ENCODE measurements at regions not wholly inside any gene's neighbourhood (a gene's known extent, or its start where the extent isn't known, plus 50 kb on each side); places are given as distances from the start of the nearest gene placed in this dataset.
"Not testable (repeated sequence)": the region's sequence is repeated elsewhere in the genome, so short reads cannot be mapped to it uniquely, and the experiment has no call there.

DNA sequence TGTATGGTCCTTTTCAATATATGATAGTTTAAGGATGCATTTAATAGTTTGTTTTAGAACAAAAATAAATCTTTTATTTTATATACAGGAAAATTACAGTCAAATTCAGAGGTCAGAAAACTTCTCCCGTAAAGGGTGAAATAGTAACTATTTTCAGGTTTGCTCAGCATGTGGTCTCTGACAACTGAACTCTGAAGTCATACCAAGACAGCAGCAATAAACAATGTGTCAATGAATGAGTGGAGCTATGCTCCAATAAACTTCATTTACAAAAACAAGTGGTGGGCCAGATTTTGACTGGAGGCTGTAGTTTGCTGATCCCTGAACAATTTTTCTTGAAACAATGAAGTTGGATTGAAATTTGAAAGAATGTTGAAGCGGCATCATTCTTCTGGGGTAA is 123.6 kb downstream of the ZNF248 start:
- Mint-ChIP-seq H3K9me3 (peaks cover 12% of the 10 kb centered on the region), H3K27me3 (ENCODE audit: low read depth) (no peaks in the 10 kb centered on the region), H3K4me3 (no peak overlapping the region), H3K27ac (no peak overlapping the region), H3K36me3 (ENCODE audit: low read depth) (no peaks in the 10 kb centered on the region), H3K4me1 (ENCODE audit: low read depth) (peaks cover 6% of the 10 kb centered on the region)
- no peak for DNase-seq (ENCODE audit: low spot score)

DNA sequence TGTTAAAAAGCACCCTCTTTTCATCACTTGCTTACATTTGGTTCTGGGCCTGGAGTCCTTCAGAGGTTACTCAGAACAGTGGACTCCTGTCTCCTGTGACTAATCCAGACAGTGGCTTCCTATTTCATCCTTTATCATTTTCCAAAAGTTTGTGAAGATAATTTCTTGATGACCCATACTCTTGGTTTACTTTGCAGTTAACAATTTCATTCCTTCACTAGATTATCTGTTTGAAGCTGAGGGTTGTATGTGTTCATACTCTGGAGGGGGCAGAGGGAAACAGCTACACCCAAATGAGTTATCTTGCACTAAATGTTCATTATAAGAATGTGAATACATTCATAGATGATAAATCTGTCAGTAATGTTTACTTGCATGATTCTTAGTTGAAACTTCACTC is 124.7 kb downstream of the ZNF248 start:
- H3K4me1 Mint-ChIP-seq (ENCODE audit: low read depth), result peaks cover 6% of the 10 kb centered on the region
- peaks cover 12% of the 10 kb centered on the region for H3K9me3 Mint-ChIP-seq
- no peak for DNase-seq (ENCODE audit: low spot score)
- no peak overlapping the region for H3K4me3 Mint-ChIP-seq
- no peak overlapping the region for H3K27ac Mint-ChIP-seq
- no peaks in the 10 kb centered on the region for H3K27me3 Mint-ChIP-seq (ENCODE audit: low read depth)
- no peaks in the 10 kb centered on the region for H3K36me3 Mint-ChIP-seq (ENCODE audit: low read depth)

DNA sequence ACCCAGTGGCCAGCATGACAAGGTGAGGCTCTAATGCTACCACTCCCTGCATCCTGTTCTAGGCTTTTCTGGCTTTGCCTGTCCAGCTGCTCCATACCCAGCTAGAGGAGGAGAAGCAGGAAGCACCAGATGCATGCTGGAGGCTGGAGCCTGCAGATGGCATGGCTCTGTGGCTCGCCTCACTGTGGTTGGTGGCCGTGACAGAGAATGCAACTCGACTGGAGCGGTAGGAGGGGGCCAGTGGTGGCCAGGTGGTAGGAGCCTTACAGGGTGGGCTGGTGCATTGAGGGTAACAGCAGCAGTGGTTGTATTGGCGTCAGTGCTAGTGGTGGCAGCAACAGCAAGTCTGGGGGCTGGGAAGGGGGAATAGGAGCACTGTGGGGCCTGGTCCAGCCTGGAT is 128.6 kb downstream of the ZNF248 start:
- peaks cover under 1% of the 10 kb centered on the region for H3K4me1 Mint-ChIP-seq (ENCODE audit: low read depth)
- H3K27me3 Mint-ChIP-seq (ENCODE audit: low read depth), result no peaks in the 10 kb centered on the region
- no peak overlapping the region for H3K27ac Mint-ChIP-seq
- peaks cover 7% of the 10 kb centered on the region for H3K9me3 Mint-ChIP-seq
- no peak overlapping the region for H3K4me3 Mint-ChIP-seq
- no peak for DNase-seq (ENCODE audit: low spot score)
- H3K36me3 Mint-ChIP-seq (ENCODE audit: low read depth), result no peaks in the 10 kb centered on the region

DNA sequence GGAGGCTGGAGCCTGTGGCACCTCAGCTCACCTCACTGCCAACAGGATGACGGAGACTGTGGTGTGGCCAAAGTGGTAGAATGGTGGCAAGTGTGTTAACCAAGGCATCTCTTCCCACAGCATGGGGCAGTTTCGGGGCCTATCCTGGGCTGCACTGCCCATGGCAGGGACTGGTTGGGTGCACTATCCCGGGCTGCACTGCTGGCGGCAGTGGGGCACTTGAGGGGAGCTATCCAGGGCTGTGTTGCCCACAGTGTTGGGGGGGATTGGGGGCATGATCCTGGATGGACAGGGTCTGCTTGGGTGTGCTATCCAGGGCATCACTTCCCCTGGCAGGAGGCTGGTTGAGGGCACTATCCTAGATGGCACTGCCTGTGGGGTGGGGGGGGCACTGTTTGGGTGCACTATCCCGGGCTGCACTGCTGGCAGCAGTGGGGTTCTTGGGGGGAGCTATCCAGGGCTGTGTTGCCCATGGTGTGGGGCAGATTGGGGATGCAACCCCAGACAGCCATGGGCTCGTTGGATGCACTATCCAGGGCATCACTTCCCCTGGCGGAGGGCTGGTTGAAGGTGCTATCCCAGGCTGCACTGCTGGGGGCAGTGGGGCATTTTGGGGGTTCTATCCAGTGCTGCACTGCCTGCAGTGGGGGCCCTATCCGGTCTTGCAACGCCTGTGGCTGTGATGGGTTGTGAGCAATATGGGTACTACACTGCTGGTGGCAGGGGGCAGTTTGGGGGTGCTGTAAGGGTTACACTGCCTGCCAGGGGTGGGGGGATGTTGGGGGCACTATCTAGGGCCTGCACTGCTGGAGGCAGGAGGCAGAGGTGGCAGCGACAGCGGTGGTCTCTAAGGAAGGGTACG is 129.7 kb downstream of the ZNF248 start:
- H3K36me3 Mint-ChIP-seq (ENCODE audit: low read depth), result no peaks in the 10 kb centered on the region
- H3K9me3 Mint-ChIP-seq, result peaks cover 14% of the 10 kb centered on the region
- H3K27me3 Mint-ChIP-seq (ENCODE audit: low read depth), result no peaks in the 10 kb centered on the region
- DNase-seq (ENCODE audit: low spot score), result no peak
- H3K4me1 Mint-ChIP-seq (ENCODE audit: low read depth), result no peaks in the 10 kb centered on the region
- H3K27ac Mint-ChIP-seq, result no peak overlapping the region
- H3K4me3 Mint-ChIP-seq, result no peak overlapping the region

DNA sequence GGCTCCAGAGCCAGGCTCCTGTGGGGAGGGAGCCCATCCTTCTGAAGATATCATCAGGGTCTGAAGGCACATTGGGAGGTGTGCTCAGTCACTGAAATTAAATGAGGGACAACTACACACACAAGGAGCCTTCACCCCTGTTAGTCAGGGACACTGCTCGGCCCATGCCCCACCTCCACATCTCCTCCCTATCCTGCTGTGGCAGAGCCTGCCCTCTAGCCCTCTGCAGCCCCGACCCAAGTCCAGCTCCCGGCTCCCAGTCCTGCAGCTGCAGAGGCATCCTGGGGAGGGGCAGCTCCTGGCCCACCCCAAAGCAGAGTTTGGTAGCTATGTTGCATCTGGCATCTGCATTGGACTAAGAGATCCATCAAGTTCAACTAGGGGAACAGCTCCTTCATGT is 136.3 kb downstream of the ZNF248 start:
- Mint-ChIP-seq H3K27me3 (ENCODE audit: low read depth) (no peaks in the 10 kb centered on the region), H3K9me3 (peaks cover 35% of the 10 kb centered on the region), H3K4me1 (ENCODE audit: low read depth) (no peaks in the 10 kb centered on the region), H3K36me3 (ENCODE audit: low read depth) (no peaks in the 10 kb centered on the region), H3K4me3 (no peak overlapping the region), H3K27ac (no peak overlapping the region)
- DNase-seq (ENCODE audit: low spot score), result no peak

DNA sequence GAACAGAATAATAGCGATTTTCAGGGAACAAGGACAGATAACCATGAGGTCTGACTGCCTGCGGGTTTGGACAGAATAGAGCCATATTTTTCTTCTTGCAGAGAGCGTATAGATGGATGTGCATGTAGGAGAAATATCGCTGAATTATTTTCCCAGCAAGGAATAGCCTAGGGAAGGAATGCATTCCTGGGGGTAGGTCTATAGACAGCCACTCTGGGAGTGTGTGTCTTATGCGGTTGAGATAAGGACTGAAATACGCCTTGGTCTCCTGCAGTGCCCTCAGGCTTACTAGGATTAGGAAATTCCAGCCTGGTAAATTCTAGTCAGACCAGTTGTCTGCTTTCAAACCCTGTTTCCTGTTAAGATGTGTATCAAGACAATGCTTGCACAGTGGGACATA is 139.3 kb downstream of the ZNF248 start:
- H3K27ac Mint-ChIP-seq; H3K27me3 Mint-ChIP-seq (ENCODE audit: low read depth); H3K4me3 Mint-ChIP-seq; H3K4me1 Mint-ChIP-seq (ENCODE audit: low read depth); H3K36me3 Mint-ChIP-seq (ENCODE audit: low read depth); DNase-seq (ENCODE audit: low spot score): not testable (repeated sequence)
- peaks cover 33% of the 10 kb centered on the region for H3K9me3 Mint-ChIP-seq

DNA sequence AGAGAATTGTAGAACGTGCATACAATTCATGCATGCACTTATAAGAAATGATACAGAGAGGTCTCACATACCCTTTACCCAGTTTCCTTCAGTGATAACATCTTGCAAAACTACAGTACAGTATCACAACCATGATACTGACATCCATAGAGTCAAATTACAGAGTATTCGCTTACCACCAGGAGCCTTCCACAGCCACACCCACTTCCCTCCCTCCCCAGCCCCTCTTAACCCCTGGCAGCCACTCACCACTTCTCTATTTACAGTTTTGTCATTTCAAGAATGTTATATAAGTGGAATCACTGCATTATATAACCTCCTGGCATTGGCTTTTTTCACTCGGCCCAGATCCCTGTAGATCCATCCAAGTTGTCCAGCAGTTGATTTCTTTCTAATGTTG is 143.8 kb downstream of the ZNF248 start:
- Mint-ChIP-seq H3K36me3 (ENCODE audit: low read depth) (no peaks in the 10 kb centered on the region), H3K27ac (no peak overlapping the region), H3K4me1 (ENCODE audit: low read depth) (no peaks in the 10 kb centered on the region), H3K4me3 (no peak overlapping the region), H3K27me3 (ENCODE audit: low read depth) (no peaks in the 10 kb centered on the region), H3K9me3 (peaks cover 18% of the 10 kb centered on the region)
- DNase-seq (ENCODE audit: low spot score), result no peak

DNA sequence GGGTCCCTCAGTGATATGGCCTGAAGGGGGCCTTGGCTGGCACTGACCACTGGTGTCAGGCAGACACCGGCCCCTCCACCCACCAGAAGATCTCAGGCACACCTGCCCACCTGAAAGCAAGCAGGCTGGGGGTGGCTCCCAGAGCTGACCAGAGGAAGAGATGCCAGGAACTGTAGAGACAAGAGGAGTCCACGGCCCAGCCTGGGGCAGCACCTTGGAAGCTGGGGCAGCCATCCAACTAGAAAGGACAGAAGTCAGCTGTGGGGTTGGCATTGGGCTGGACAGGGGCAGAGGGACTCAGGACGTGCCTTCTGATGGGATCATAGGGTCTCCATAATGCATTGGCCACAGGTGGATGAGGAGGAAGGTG is 144.3 kb downstream of the ZNF248 start:
- H3K4me1 Mint-ChIP-seq (ENCODE audit: low read depth), result no peaks in the 10 kb centered on the region
- H3K27me3 Mint-ChIP-seq (ENCODE audit: low read depth), result no peaks in the 10 kb centered on the region
- no peak overlapping the region for H3K4me3 Mint-ChIP-seq
- no peak overlapping the region for H3K27ac Mint-ChIP-seq
- DNase-seq (ENCODE audit: low spot score), result no peak
- H3K36me3 Mint-ChIP-seq (ENCODE audit: low read depth), result no peaks in the 10 kb centered on the region
- peaks cover 16% of the 10 kb centered on the region for H3K9me3 Mint-ChIP-seq

DNA sequence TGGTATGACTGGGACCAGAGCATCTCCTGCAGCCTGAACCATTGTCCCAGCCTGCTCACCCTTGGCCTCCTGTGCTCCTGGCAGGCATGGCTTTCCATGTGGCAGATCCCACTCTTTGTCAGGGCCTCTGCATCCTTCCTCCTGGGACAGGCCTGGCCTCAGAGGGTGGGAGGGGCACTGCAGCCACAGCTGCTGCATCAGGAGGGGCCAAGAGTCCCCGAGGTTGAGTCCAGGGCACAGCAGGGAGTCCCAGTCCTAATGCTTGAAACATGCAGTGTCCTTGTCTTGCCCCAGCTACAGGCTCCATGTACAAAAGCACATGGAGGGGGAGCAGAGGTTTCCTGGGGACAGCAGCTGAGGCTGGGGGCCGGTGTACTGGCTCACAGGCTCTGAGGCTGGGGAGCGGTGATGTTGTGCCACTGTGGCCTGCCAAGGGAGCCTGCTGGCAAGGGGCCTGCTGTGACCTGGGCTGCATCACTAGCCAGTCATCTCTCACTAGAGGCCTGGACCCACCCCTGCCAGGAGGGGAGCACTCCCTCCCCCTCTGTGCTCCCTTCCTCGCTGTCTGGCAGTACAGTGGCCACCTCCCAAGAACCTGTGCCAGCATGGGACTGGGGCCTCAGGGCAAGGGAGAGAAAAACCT is 144.8 kb downstream of the ZNF248 start:
- no peak overlapping the region for H3K27ac Mint-ChIP-seq
- H3K4me3 Mint-ChIP-seq, result no peak overlapping the region
- no peaks in the 10 kb centered on the region for H3K4me1 Mint-ChIP-seq (ENCODE audit: low read depth)
- peaks cover 12% of the 10 kb centered on the region for H3K9me3 Mint-ChIP-seq
- no peak for DNase-seq (ENCODE audit: low spot score)
- H3K27me3 Mint-ChIP-seq (ENCODE audit: low read depth), result no peaks in the 10 kb centered on the region
- H3K36me3 Mint-ChIP-seq (ENCODE audit: low read depth), result no peaks in the 10 kb centered on the region

DNA sequence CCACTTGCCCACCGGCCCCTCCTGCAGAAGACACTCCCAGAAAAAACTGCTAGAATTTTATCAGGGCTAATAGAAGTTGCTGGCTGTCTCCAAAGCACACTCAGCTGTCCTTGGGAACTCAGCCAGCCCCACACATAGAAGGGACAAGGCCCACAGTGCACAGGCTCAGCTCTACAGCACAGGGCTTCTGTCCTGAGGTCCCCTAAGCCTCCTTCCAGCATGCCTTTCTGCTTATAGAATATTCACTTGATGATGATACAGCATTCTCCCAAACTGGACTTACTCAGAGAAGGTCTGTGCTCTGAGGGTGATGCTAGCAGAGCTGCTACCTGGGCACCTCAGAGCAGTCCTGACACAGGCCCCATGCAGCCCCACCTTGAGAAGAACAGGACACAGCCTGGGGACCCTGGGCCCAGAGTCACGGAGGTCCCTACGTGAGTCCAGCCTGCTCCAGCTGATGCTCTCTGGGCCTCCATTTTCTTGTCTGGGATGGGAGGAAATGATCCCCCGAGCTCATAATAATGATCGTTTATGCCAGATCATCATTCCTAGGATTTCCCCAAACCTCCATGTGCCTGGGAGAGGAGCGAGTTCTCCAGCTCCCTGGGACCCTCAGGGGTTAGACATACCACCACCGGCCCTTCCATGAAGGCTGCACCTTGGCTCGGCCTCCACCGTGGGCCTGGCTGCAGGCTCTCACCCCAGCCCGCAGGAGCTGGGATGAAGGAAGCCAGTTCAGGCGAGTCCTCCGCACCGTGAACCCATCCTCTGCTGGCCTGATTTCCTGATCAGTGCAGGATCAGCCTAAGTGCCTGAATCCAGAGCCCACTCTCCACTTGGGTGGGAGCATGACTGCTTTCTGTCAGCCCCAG is 145.6 kb downstream of the ZNF248 start:
- Mint-ChIP-seq H3K4me3 (no peak overlapping the region), H3K27me3 (ENCODE audit: low read depth) (no peaks in the 10 kb centered on the region)
- DNase-seq (ENCODE audit: low spot score), result no peak

DNA sequence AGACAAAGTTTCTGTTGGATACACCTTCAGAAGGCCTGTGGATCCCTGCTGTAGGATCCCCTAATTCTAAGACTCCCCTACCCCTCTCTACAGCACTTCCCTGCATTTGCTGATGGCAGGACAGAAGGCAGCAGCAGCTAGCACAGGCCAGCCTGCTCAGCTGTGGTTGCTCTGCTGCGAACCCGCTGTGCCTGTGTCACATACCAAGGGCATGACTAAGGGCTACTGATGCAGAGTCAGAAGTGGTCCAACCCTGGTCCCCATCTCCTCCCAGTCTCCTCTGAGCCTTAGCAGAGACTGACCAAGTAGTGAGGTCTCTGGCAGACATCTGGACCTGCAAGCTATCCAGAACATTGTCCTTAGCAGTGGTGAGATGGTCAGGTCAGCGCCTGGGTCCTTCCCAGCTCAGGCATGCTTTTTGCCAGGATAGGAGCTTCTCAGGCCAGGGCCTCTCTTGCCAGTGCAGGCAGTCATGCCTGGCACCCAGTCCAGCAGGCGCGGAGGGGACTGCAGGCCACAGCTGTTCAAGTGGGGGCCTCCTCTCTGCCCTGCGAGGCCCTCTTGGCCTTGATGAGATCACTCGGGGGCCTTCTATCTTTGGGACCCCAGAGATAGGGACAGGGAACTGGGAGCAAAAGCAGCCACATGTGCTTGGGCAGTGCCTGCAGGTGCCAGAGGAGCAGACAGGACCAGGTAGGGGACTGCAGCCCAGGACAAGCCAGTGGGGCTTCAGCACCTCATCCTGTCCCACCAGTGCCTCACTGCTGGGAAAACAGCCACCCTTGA is 146.4 kb downstream of the ZNF248 start:
- peaks cover 6% of the 10 kb centered on the region for H3K9me3 Mint-ChIP-seq
- no peak overlapping the region for H3K27ac Mint-ChIP-seq
- H3K4me3 Mint-ChIP-seq, result no peak overlapping the region
- no peak for DNase-seq (ENCODE audit: low spot score)
- no peaks in the 10 kb centered on the region for H3K36me3 Mint-ChIP-seq (ENCODE audit: low read depth)
- H3K4me1 Mint-ChIP-seq (ENCODE audit: low read depth), result no peaks in the 10 kb centered on the region
- no peaks in the 10 kb centered on the region for H3K27me3 Mint-ChIP-seq (ENCODE audit: low read depth)

More for the DNA sequence above, 145.6 kb downstream of the ZNF248 start:
- Mint-ChIP-seq H3K9me3 (peaks cover 7% of the 10 kb centered on the region), H3K4me1 (ENCODE audit: low read depth) (no peaks in the 10 kb centered on the region), H3K27ac (no peak overlapping the region), H3K36me3 (ENCODE audit: low read depth) (no peaks in the 10 kb centered on the region)

DNA sequence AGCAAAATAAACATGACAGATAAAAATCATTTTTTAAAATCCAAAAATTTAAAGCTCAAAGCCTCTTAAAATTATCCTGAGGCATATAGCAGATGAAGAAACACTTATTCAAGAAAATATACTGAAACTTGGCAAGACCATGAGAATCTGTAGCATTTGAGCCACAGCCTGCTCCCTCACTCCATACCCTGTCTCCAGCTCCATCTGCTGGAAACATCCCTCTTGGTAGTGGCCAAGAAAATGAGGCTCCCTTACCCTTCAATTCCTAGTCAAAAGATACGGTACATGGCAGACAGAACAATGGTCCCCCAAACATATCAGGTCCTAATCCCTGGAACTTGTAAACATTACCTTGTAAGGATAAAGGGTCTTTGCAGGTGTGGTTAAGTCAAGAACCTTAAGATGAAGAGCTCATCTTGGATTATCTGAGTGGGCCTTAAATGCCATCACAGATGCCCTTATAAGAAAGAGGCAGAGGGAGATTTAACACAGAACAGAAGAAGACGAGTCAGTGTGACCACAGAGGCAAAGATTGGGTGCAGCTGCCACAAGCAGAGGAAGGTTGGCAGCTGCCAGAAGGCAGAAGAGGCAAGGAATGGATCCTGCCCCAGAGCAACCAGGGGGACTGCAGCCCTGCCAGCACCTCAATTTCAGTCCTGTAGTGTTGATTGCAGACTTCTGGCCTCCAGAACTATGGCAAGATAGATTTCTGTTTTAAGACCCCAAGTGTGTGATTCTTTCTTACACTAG is 149.4 kb downstream of the ZNF248 start:
- DNase-seq (ENCODE audit: low spot score), result no peak
- H3K4me3 Mint-ChIP-seq, result no peak overlapping the region
- no peak overlapping the region for H3K27ac Mint-ChIP-seq
- H3K9me3 Mint-ChIP-seq, result peaks cover 4% of the 10 kb centered on the region
- no peaks in the 10 kb centered on the region for H3K27me3 Mint-ChIP-seq (ENCODE audit: low read depth)
- no peaks in the 10 kb centered on the region for H3K36me3 Mint-ChIP-seq (ENCODE audit: low read depth)
- no peaks in the 10 kb centered on the region for H3K4me1 Mint-ChIP-seq (ENCODE audit: low read depth)

DNA sequence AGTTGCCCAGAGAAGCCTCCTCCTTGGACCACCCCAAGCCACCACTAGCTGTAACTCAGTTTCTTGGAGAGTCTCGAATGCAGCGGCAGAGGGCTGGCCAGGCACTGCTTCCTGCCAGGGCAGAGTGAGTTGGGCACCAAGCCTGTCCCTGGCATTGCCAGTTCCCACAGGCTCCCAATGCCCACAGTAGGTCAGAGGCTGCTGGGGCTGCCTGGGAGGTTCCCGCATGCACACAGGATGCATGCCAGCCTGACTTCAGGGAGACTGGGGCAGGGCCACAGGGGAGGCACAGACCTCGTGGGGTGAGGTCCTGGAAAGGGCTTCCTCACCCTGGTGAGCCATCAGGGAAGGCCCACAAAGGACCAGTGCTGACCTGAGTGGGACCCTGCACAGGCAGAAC is 152.8 kb downstream of the ZNF248 start:
- Mint-ChIP-seq H3K27me3 (ENCODE audit: low read depth) (no peaks in the 10 kb centered on the region), H3K4me1 (ENCODE audit: low read depth) (no peaks in the 10 kb centered on the region), H3K9me3 (peaks cover 12% of the 10 kb centered on the region), H3K27ac (no peak overlapping the region), H3K4me3 (no peak overlapping the region), H3K36me3 (ENCODE audit: low read depth) (no peaks in the 10 kb centered on the region)
- no peak for DNase-seq (ENCODE audit: low spot score)

Data from T-helper 2 cell treated with Interferon-gamma antibody and Interleukin-4, amounts not matched to agents 5 μg/mL and 100 μg/mL, for 36 hours (primary cell).